Sigmoid colon (tissue), 6 donors: ENCODE measurements at regions not wholly inside any gene's neighbourhood (a gene's known extent, or its start where the extent isn't known, plus 50 kb on each side); places are given as distances from the start of the nearest gene placed in this dataset.

Source experiments
- DNase-seq: peaks from one replicate; pipeline ENCODE4 v3.0.0-alpha.2; 2019
- H3K27ac ChIP-seq, 4 donors: fragments of 200-600 bp; sonication (generic); one replicate each; pipeline ENCODE4 v1.5.1; 2016 to 2019; ENCODE audit warnings: mild to moderate bottlenecking in 1 of 4
- H3K27me3 ChIP-seq, 3 donors: fragments of 200-600 bp; sonication (generic); one replicate each; pipeline ENCODE4 v1.5.1; 2019; ENCODE audit warnings: mild to moderate bottlenecking in 1 of 3
- H3K36me3 ChIP-seq, 4 donors: fragments of 200-600 bp; sonication (generic); one replicate each; pipeline ENCODE4 v1.5.1; 2016 to 2019
- H3K4me1 ChIP-seq, 4 donors: fragments of 200-600 bp; sonication (generic); one replicate each; pipeline ENCODE4 v1.5.1; 2017 to 2019
- H3K4me3 ChIP-seq, 4 donors: fragments of 200-600 bp; sonication (generic); one replicate each; pipeline ENCODE4 v1.5.1; 2017 to 2019; ENCODE audit warnings: mild to moderate bottlenecking in 2 of 4, moderate library complexity in 1 of 4
- H3K9me3 ChIP-seq, 4 donors: fragments of 200-600 bp in 3 of 4; sonication (generic) in 3 of 4; one replicate each; pipeline versions ENCODE4 v1.5.1 to v1.6.1; 2013 to 2019
- CTCF ChIP-seq, 4 experiments: fragments of 450-650 bp in 3 of 4; fragments of 200-600 bp in 1 of 4; IDR thresholded peaks; one replicate each; pipeline ENCODE4 v1.5.1; 2016 to 2019; ENCODE audit warnings: antibody characterized with exemption in 4 of 4, mild to moderate bottlenecking in 3 of 4, moderate library complexity in 2 of 4
- EP300 ChIP-seq, 4 donors: sonication (generic); formaldehyde crosslinking; IDR thresholded peaks; one replicate each; pipeline ENCODE4 v1.6.1; 2017; ENCODE audit warnings: antibody characterized with exemption in 4 of 4
- POLR2A ChIP-seq, 2 donors: fragments of 450-650 bp; IDR thresholded peaks; one replicate each; pipeline ENCODE4 v1.6.1; 2016; ENCODE audit warnings: antibody characterized with exemption in 2 of 2, mild to moderate bottlenecking in 2 of 2, moderate library complexity in 2 of 2
- POLR2AphosphoS5 ChIP-seq, 4 donors: sonication (generic); formaldehyde crosslinking; IDR thresholded peaks; one replicate each; pipeline ENCODE4 v1.6.1; 2017; ENCODE audit warnings: antibody characterized with exemption in 4 of 4
- WGBS, 2 donors: extraction: QIAGEN DNeasy Blood & Tissue Kit; methylation state at CpG; one replicate each; pipeline ENCODE4 v1.1.7; 2013; 5-methylcytosine and 5-hydroxymethylcytosine counted together
- intact Hi-C: fragments of 100-400 bp; cut with DNase I; formaldehyde crosslinking; loops from one replicate; pipeline ENCODE4 v1.15.1; 2023
- donor health status: healthy with polysubstance abuse.
- donor health status: healthy.

- no peak for DNase-seq
- H3K27me3 ChIP-seq: peaks cover 0 to 19% (median 13%) of the 10 kb centered on the region in 3 donors
- H3K4me1 ChIP-seq: no peaks in the 10 kb centered on the region
- no peaks in the 10 kb centered on the region for H3K36me3 ChIP-seq
- H3K27ac ChIP-seq: no peak overlapping the region
- intact Hi-C loops: no loop called here
- no peak for TF ChIP-seq EP300 (IDR thresholded peaks at IDR 0.05)
- no peak for TF ChIP-seq POLR2A (IDR thresholded peaks at IDR 0.05)
- no peak for TF ChIP-seq POLR2AphosphoS5 (IDR thresholded peaks at IDR 0.05)
- TF ChIP-seq CTCF (IDR thresholded peaks at IDR 0.05): no peak
- H3K4me3 ChIP-seq: no peak overlapping the region
- H3K9me3 ChIP-seq: no peaks in the 10 kb centered on the region
- WGBS, 2 donors: 37 to 64% methylated on average over 5 of the region's 5 CpGs
Observed at GRCh38 chr1:50343323-50343722, 79.9 kb downstream of the DMRTA2 start.

GRCh38 chr1:50342525-50342924 lies 80.7 kb downstream of the DMRTA2 start:
- H3K27me3 ChIP-seq: peaks cover 0 to 19% (median 13%) of the 10 kb centered on the region in 3 donors
- TF ChIP-seq EP300 (IDR thresholded peaks at IDR 0.05) (no peak), POLR2A (IDR thresholded peaks at IDR 0.05) (no peak), POLR2AphosphoS5 (IDR thresholded peaks at IDR 0.05) (no peak), CTCF (IDR thresholded peaks at IDR 0.05) (no peak)
- intact Hi-C loops: no loop called here

GRCh38 chr1:50335036-50335435 lies 88.2 kb downstream of the DMRTA2 start:
- intact Hi-C loops: no loop called here
- Histone ChIP-seq H3K36me3 (no peaks in the 10 kb centered on the region), H3K9me3 (no peaks in the 10 kb centered on the region), H3K27me3 (peaks cover 0 to 33% (median 22%) of the 10 kb centered on the region in 3 donors), H3K4me3 (no peak overlapping the region), H3K27ac (no peak overlapping the region), H3K4me1 (peaks cover 0 to 14% (median 12%) of the 10 kb centered on the region in 4 donors)
- WGBS, 2 donors: 79 to 80% methylated on average over 5 of the region's 5 CpGs
- DNase-seq: no peak
- TF ChIP-seq EP300 (IDR thresholded peaks at IDR 0.05) (no peak), POLR2A (IDR thresholded peaks at IDR 0.05) (no peak), POLR2AphosphoS5 (IDR thresholded peaks at IDR 0.05) (no peak), CTCF (IDR thresholded peaks at IDR 0.05) (no peak)

More at GRCh38 chr1:50342525-50342924, 80.7 kb downstream of the DMRTA2 start:
- H3K4me1 ChIP-seq: no peaks in the 10 kb centered on the region
- no peak overlapping the region for H3K27ac ChIP-seq
- DNase-seq: no peak
- no peaks in the 10 kb centered on the region for H3K9me3 ChIP-seq
- no peaks in the 10 kb centered on the region for H3K36me3 ChIP-seq
- no peak overlapping the region for H3K4me3 ChIP-seq

- Histone ChIP-seq H3K36me3 (no peaks in the 10 kb centered on the region), H3K27me3 (peaks cover 0 to 33% (median 22%) of the 10 kb centered on the region in 3 donors), H3K4me3 (peak overlapping the region in 3 of 4 donors; percentile 29 to 42 (median 42)), H3K9me3 (no peaks in the 10 kb centered on the region), H3K4me1 (peaks cover 0 to 14% (median 12%) of the 10 kb centered on the region in 4 donors), H3K27ac (no peak overlapping the region)
- no peak for DNase-seq
- WGBS, 2 donors: 4 to 5% methylated on average over 37 of the region's 37 CpGs
- intact Hi-C loops: no loop called here
- peak in 2 of 4 experiments; percentile 25 to 27 for TF ChIP-seq CTCF (IDR thresholded peaks at IDR 0.05)
- TF ChIP-seq EP300 (IDR thresholded peaks at IDR 0.05): no peak
- TF ChIP-seq POLR2AphosphoS5 (IDR thresholded peaks at IDR 0.05): no peak
- no peak for TF ChIP-seq POLR2A (IDR thresholded peaks at IDR 0.05)
Observed at GRCh38 chr1:50333595-50333974, 89.7 kb downstream of the DMRTA2 start.
